ENCODE measurements at regions not wholly inside any gene's neighbourhood (a gene's known extent, or its start where the extent isn't known, plus 50 kb on each side); places are given as distances from the start of the nearest gene placed in this dataset.

GRCh38 chr5:121350181-121350930 is 501.3 kb upstream of the FTMT start:
- Histone ChIP-seq H3K9me2 (replicated peaks; ENCODE audit: control insufficient read depth, low read length) (no peaks in the 10 kb centered on the region), H3K9me3 (ENCODE audit: control insufficient read depth, insufficient read depth, low read length) (no peaks in the 10 kb centered on the region), H3K27me3 (ENCODE audit: control insufficient read depth, low read length) (no peaks in the 10 kb centered on the region), H3K4me3 (ENCODE audit: low read length) (no peak overlapping the region), H3K4me1 (ENCODE audit: control insufficient read depth, low read length) (no peaks in the 10 kb centered on the region), H3K79me2 (ENCODE audit: control insufficient read depth, low read length) (no peaks in the 10 kb centered on the region), H3K36me3 (ENCODE audit: control insufficient read depth, low read length) (no peaks in the 10 kb centered on the region), H3K27ac (ENCODE audit: low read depth, low read length) (no peak overlapping the region), H3F3A (ENCODE audit: control insufficient read depth, insufficient read depth) (no peaks in the 10 kb centered on the region), H3K4me2 (ENCODE audit: low read length) (no peak overlapping the region), H4K20me1 (ENCODE audit: control insufficient read depth, insufficient read depth, low read depth, low read length) (no peaks in the 10 kb centered on the region)
- TF ChIP-seq CTCF (IDR thresholded peaks at IDR 0.05; ENCODE audit: low read depth, low read length, poor library complexity, severe bottlenecking) (no peak), EZH2phosphoT487 (IDR thresholded peaks at IDR 0.05; ENCODE audit: borderline replicate concordance, low read length) (no peak)

GRCh38 chr5:121366515-121366914 is 485.2 kb upstream of the FTMT start:
- Histone ChIP-seq H3K4me3 (ENCODE audit: low read length) (no peak overlapping the region), H3F3A (ENCODE audit: control insufficient read depth, insufficient read depth) (no peaks in the 10 kb centered on the region), H3K27me3 (ENCODE audit: control insufficient read depth, low read length) (no peaks in the 10 kb centered on the region), H3K9me3 (ENCODE audit: control insufficient read depth, insufficient read depth, low read length) (no peaks in the 10 kb centered on the region), H3K4me1 (ENCODE audit: control insufficient read depth, low read length) (no peaks in the 10 kb centered on the region), H3K79me2 (ENCODE audit: control insufficient read depth, low read length) (no peaks in the 10 kb centered on the region), H3K4me2 (ENCODE audit: low read length) (no peak overlapping the region), H3K36me3 (ENCODE audit: control insufficient read depth, low read length) (no peaks in the 10 kb centered on the region), H4K20me1 (ENCODE audit: control insufficient read depth, insufficient read depth, low read depth, low read length) (no peaks in the 10 kb centered on the region), H3K9me2 (replicated peaks; ENCODE audit: control insufficient read depth, low read length) (no peaks in the 10 kb centered on the region), H3K27ac (ENCODE audit: low read depth, low read length) (no peak overlapping the region)
- TF ChIP-seq EZH2phosphoT487 (IDR thresholded peaks at IDR 0.05; ENCODE audit: borderline replicate concordance, low read length) (no peak), CTCF (IDR thresholded peaks at IDR 0.05; ENCODE audit: low read depth, low read length, poor library complexity, severe bottlenecking) (no peak)

GRCh38 chr5:121373371-121373770 is 478.3 kb upstream of the FTMT start:
- Histone ChIP-seq H3K4me3 (ENCODE audit: low read length) (no peak overlapping the region), H3F3A (ENCODE audit: control insufficient read depth, insufficient read depth) (no peaks in the 10 kb centered on the region), H3K36me3 (ENCODE audit: control insufficient read depth, low read length) (no peaks in the 10 kb centered on the region), H3K27me3 (ENCODE audit: control insufficient read depth, low read length) (no peaks in the 10 kb centered on the region), H3K27ac (ENCODE audit: low read depth, low read length) (no peak overlapping the region), H4K20me1 (ENCODE audit: control insufficient read depth, insufficient read depth, low read depth, low read length) (no peaks in the 10 kb centered on the region), H3K4me1 (ENCODE audit: control insufficient read depth, low read length) (no peaks in the 10 kb centered on the region), H3K4me2 (ENCODE audit: low read length) (no peak overlapping the region), H3K9me2 (replicated peaks; ENCODE audit: control insufficient read depth, low read length) (no peaks in the 10 kb centered on the region), H3K9me3 (ENCODE audit: control insufficient read depth, insufficient read depth, low read length) (no peaks in the 10 kb centered on the region), H3K79me2 (ENCODE audit: control insufficient read depth, low read length) (no peaks in the 10 kb centered on the region)
- no peak for TF ChIP-seq EZH2phosphoT487 (IDR thresholded peaks at IDR 0.05; ENCODE audit: borderline replicate concordance, low read length)
- no peak for TF ChIP-seq CTCF (IDR thresholded peaks at IDR 0.05; ENCODE audit: low read depth, low read length, poor library complexity, severe bottlenecking)
